ENCODE measurements at regions not wholly inside any gene's neighbourhood (a gene's known extent, or its start where the extent isn't known, plus 50 kb on each side); places are given as distances from the start of the nearest gene placed in this dataset.

GRCh38 chr2:181764095-181764963 lies 84.0 kb upstream of the NEUROD1 start:
- TF ChIP-seq POLR2A (IDR thresholded peaks at IDR 0.05) = no peak
- TF ChIP-seq EP300 (IDR thresholded peaks at IDR 0.05) = no peak

Data from tibial nerve (tissue), 3 donors.